GM18517 (cell line): ENCODE measurements at regions not wholly inside any gene's neighbourhood (a gene's known extent, or its start where the extent isn't known, plus 50 kb on each side); places are given as distances from the start of the nearest gene placed in this dataset.

ENCODE experiments used
- ATAC-seq: cut with Tn5 transposase; IDR thresholded peaks from one replicate; pipeline ENCODE4 v1.9.1; 2021; ENCODE audit warnings: mild to moderate bottlenecking, moderate library complexity; ENCODE audit not compliant: unreplicated experiment

DNA sequence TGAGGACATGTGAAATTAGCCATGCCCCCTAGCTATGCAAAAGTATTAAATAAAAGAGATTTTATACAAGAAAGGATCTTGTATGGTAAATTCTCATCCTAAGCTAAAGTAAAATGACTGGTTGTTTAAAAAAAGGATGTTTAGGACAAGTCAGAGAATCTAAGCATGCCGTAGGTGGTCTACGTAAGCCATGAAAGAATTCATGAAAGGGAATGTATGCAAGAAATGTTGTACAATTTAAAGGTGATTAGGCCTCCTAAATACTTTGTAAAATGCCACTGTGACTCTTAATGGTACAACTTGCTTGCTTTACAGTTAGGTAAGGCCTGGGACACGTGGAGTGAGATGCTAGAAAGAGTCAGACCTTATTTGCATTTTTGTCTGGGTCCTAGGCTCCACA is 209.0 kb downstream of the EFHB start:
- no peak for ATAC-seq

DNA sequence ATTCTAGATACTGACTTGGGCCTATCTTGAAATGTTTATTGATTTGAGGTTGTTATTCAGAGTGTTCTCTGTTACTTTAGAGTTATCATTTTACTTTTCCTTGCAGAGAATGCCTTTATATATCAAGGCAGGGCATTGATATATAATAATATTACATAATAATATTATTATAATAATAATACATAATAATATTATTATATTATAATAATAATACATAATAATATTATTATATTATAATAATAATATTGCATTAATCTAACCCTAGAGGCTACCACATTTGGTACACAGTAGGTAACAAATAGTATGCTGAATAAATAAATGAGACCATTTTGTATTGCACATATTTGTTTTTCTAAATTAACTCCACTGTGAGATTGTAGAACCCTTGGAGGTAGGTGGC is 216.3 kb downstream of the EFHB start:
- ATAC-seq, result no peak

- ATAC-seq, result peak; percentile 63
Observed at GRCh38 chr3:19711160-19711782, 222.7 kb downstream of the EFHB start.

DNA sequence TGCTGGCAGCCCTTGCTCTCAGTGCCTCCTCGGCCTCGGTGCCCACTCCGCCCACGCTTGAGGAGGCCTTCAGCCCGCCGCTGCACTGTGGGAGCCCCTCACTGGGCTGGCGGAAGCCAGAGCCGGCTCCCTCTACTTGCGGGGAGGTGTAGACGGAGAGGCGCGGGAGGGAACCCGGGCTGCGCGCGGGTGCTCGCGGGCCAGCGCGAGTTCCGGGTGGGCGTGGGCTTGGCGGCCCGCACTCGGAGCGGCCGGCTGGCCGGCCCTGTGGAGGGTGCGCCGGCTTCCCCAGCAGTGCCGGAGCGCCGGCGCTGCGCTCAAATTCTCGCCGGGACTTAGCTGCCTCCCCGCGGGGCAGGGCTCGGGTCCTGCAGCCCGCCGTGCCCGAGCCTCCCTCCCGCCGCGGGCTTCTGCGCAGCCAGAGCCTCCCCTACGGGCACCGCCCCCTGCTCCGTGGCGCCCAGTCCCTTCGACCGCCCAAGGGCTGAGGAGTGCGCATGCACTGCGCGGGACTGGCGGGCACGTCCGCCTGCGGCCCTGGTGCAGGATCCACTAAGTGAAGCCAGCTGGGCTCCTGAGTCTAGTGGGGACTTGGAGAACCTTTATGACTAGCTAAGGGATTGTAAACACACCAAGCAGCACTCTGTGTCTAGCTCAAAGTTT is 231.5 kb downstream of the EFHB start:
- peak; percentile 80 for ATAC-seq

DNA sequence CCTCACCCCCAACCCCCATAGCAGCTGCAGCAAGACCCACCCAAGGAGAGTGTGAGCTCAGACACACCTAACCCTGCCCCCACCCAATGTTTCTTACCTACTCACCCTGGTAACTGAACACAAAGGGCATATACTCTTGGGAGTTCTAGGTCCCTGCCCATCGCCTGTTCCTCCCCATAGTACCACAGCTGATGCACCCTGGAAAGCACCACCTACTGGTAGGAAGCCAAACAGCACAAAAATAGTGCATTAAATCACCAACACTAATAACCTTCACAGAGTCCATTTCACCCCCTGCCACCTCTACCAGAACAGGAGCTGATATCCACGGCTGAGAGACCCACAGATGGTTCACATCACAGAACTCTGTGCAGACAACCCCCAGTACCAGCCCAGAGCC is 245.2 kb downstream of the EFHB start:
- no peak for ATAC-seq

DNA sequence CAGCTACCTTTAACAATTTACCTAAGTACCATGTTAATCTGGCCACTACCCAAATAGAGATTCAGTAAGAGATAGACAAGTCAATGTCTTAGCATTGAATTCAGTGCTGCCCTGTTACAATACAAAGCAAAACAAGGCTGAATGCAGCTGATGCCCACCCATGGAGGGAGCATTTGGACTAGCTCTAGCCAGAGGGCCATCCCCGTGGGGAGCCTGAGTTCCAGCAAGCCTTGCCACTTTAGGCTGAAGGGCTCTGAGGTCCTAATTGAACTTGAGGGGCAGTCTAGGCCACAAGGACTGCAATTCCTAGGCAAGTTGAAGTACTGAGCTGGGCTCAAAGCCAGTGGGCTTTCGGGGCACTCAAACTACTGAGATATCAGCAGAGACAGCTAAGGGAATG is 265.9 kb downstream of the EFHB start:
- ATAC-seq, result no peak

- ATAC-seq, result no peak
Observed at GRCh38 chr3:19662486-19662885, 271.5 kb downstream of the EFHB start.

GRCh38 chr3:19652336-19652735 is 281.7 kb downstream of the EFHB start:
- ATAC-seq, result no peak

DNA sequence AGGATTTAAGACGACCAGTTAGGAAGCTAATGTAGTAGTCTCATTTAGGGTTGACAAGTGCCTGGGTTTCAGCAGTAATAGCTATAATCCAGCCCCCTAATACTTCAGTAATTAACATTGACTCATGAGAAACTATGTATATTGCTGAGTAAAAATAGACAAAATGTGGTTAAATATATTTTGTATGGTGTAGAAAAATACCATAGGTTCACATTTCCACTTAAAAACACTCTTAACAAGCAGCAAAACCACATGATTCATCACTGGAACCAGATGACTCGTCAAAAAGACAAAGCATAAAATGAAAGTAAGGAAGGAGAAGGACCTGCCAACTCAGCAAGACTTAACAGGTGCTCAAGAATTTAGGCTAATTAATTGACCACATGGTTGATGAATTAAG is 288.9 kb downstream of the EFHB start:
- peak; percentile 80 for ATAC-seq

DNA sequence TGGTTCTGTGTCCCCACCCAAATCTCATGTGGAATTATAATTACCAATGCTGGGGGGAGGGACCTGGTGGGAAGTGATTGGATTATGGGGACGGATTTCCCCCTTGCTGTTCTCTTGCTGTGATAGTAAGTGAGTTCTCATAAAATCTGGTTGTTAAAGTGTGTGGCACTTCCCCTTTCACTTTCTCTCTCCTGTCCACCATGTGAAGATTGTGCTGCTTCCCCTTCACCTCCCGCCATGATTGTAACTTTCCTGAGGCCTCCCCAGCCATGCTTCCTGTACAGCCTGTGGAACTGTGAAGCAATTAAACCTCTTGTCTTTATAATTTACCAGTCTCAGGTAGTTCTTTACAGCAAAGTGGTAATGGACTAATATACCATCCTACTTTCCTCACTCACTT is 289.6 kb downstream of the EFHB start:
- no peak for ATAC-seq

GRCh38 chr3:19641408-19641807 is 292.6 kb downstream of the EFHB start:
- no peak for ATAC-seq

DNA sequence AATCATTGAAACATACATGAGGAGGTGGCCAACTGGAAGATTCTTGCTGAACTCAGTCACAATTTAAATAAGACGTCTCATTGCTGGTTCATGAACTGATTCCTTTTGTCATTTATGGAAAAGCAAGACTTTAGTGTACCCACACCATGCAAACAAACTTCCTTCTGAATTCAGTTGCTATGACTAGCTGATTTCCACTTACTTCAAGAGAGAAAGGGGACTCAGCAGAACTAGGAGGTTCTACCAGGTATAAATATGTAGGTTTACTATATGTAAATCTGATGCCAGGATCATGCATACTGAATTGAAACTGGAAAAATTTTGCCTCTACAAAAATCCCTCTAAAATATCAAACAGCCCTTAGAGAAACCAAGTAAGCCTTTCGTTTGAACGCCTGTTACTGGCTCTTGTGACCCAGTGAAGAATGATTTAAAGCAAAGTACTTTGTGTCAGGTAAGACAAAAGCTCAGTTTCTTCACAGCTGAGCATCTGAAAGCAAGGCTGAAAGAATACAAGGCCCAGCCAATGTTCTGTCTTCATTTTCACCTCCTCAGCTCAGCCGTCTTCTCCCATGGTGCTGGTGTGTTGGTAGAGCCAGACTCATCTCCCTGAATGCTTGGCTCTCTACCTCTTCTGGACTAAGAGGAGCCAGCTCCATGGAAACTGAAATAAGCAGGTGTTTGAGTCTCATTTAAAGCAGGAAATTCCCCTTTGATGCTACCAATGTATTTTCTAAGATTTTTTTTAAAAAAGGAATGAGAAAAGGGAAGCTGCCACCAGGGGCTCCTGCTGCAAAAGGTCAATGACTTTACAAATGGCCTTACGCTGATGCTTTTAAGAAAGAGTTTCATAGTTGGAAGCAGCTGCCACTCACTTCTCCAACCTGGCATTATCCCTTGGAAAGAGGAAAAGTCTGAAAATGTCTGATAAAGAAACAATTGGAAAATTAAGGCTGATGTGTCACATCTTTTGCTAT is 301.6 kb downstream of the EFHB start:
- no peak for ATAC-seq

- ATAC-seq, result peak; percentile 64
Observed at GRCh38 chr3:19598870-19599269, 335.1 kb downstream of the EFHB start.

DNA sequence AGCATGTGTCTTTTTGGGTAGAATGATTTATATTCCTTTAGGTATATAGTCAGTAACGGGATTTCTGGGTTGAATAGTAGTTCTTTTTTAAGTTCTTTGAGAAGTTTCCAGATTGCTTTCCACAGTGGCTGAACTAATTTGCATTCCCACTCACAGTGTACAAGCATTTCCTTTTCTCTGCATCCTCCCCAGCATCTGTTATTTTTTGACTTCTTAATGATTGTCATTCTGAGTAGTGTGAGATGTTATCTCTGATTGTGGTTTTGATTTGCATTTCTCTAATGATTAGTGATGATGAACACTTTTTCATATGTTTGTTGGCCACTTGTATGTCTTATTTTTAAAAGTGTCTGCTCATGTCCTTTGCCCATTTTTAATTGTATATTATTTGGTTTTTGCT is 337.6 kb downstream of the EFHB start:
- peak; percentile 77 for ATAC-seq

- no peak for ATAC-seq
Observed at GRCh38 chr3:19595884-19596283, 338.1 kb downstream of the EFHB start.
